ENCODE measurements at regions not wholly inside any gene's neighbourhood (a gene's known extent, or its start where the extent isn't known, plus 50 kb on each side); places are given as distances from the start of the nearest gene placed in this dataset.

GRCh38 chr15:77709135-77709886, 76.6 kb upstream of the LINGO1 start:
- no peaks in the 10 kb centered on the region for H3K36me3 ChIP-seq (ENCODE audit: control insufficient read depth, insufficient read depth, low read length)
- no peaks in the 10 kb centered on the region for H3K9me3 ChIP-seq (ENCODE audit: control insufficient read depth, insufficient read depth, low read depth, low read length)
- H3K4me3 ChIP-seq (replicated peaks in 1 of 4; ENCODE audit: control extremely low read depth in 1 of 4, insufficient read depth in 1 of 4, low read depth in 3 of 4, low read length in 4 of 4), result no peak overlapping the region
- no peak overlapping the region for H3K9ac ChIP-seq (ENCODE audit: insufficient read depth, low read length)
- no peaks in the 10 kb centered on the region for H3K79me2 ChIP-seq (ENCODE audit: control insufficient read depth, insufficient read depth, low read length)
- no peak overlapping the region for H3K27ac ChIP-seq (ENCODE audit: insufficient read depth, low read length)
- H3K4me1 ChIP-seq (ENCODE audit: control insufficient read depth, extremely low read depth, insufficient read depth, low read length), result no peaks in the 10 kb centered on the region
- H2AFZ ChIP-seq (ENCODE audit: low read length), result no peak overlapping the region
- H3K4me2 ChIP-seq (ENCODE audit: extremely low read depth, insufficient read depth, low read length), result no peak overlapping the region
- no peaks in the 10 kb centered on the region for H4K20me1 ChIP-seq (ENCODE audit: control insufficient read depth, extremely low read depth, insufficient read depth, low read length)
- H3K27me3 ChIP-seq (ENCODE audit: control insufficient read depth, insufficient read depth, low read length), result no peaks in the 10 kb centered on the region
- TF ChIP-seq CTCF (conservative IDR thresholded peaks at IDR 0.05 in 1 of 2, IDR thresholded peaks at IDR 0.05 in 1 of 2; ENCODE audit: low read depth in 1 of 2, low read length in 2 of 2) (no peak), EZH2 (IDR thresholded peaks at IDR 0.05; ENCODE audit: low read length, missing control alignments) (no peak)
- DNase-seq (ENCODE audit: low read depth in 2 of 2), result no peak

GRCh38 chr15:77706482-77707244, 74.0 kb upstream of the LINGO1 start:
- H3K4me3 ChIP-seq (replicated peaks in 1 of 4; ENCODE audit: control extremely low read depth in 1 of 4, insufficient read depth in 1 of 4, low read depth in 3 of 4, low read length in 4 of 4), result no peak overlapping the region
- H3K9me3 ChIP-seq (ENCODE audit: control insufficient read depth, insufficient read depth, low read depth, low read length), result no peaks in the 10 kb centered on the region
- H2AFZ ChIP-seq (ENCODE audit: low read length), result no peak overlapping the region
- no peaks in the 10 kb centered on the region for H3K4me1 ChIP-seq (ENCODE audit: control insufficient read depth, extremely low read depth, insufficient read depth, low read length)
- H3K4me2 ChIP-seq (ENCODE audit: extremely low read depth, insufficient read depth, low read length), result no peak overlapping the region
- TF ChIP-seq CTCF (conservative IDR thresholded peaks at IDR 0.05 in 1 of 2, IDR thresholded peaks at IDR 0.05 in 1 of 2; ENCODE audit: low read depth in 1 of 2, low read length in 2 of 2), result no peak
- no peak for TF ChIP-seq EZH2 (IDR thresholded peaks at IDR 0.05; ENCODE audit: low read length, missing control alignments)
- no peak overlapping the region for H3K27ac ChIP-seq (ENCODE audit: insufficient read depth, low read length)
- H3K9ac ChIP-seq (ENCODE audit: insufficient read depth, low read length), result no peak overlapping the region
- H3K27me3 ChIP-seq (ENCODE audit: control insufficient read depth, insufficient read depth, low read length), result no peaks in the 10 kb centered on the region
- no peaks in the 10 kb centered on the region for H4K20me1 ChIP-seq (ENCODE audit: control insufficient read depth, extremely low read depth, insufficient read depth, low read length)
- no peak for DNase-seq (ENCODE audit: low read depth in 2 of 2)
- no peaks in the 10 kb centered on the region for H3K36me3 ChIP-seq (ENCODE audit: control insufficient read depth, insufficient read depth, low read length)
- H3K79me2 ChIP-seq (ENCODE audit: control insufficient read depth, insufficient read depth, low read length), result no peaks in the 10 kb centered on the region

GRCh38 chr15:77702211-77702957, 69.7 kb upstream of the LINGO1 start:
- Histone ChIP-seq H3K27me3 (ENCODE audit: control insufficient read depth, insufficient read depth, low read length) (no peaks in the 10 kb centered on the region), H3K27ac (ENCODE audit: insufficient read depth, low read length) (no peak overlapping the region), H3K36me3 (ENCODE audit: control insufficient read depth, insufficient read depth, low read length) (no peaks in the 10 kb centered on the region), H3K79me2 (ENCODE audit: control insufficient read depth, insufficient read depth, low read length) (no peaks in the 10 kb centered on the region), H3K9me3 (ENCODE audit: control insufficient read depth, insufficient read depth, low read depth, low read length) (no peaks in the 10 kb centered on the region), H4K20me1 (ENCODE audit: control insufficient read depth, extremely low read depth, insufficient read depth, low read length) (no peaks in the 10 kb centered on the region), H3K4me2 (ENCODE audit: extremely low read depth, insufficient read depth, low read length) (no peak overlapping the region), H3K9ac (ENCODE audit: insufficient read depth, low read length) (no peak overlapping the region), H2AFZ (ENCODE audit: low read length) (no peak overlapping the region), H3K4me3 (replicated peaks in 1 of 4; ENCODE audit: control extremely low read depth in 1 of 4, insufficient read depth in 1 of 4, low read depth in 3 of 4, low read length in 4 of 4) (no peak overlapping the region), H3K4me1 (ENCODE audit: control insufficient read depth, extremely low read depth, insufficient read depth, low read length) (no peaks in the 10 kb centered on the region)
- DNase-seq (ENCODE audit: low read depth in 2 of 2), result peak; percentile 2 to 28
- TF ChIP-seq CTCF (conservative IDR thresholded peaks at IDR 0.05 in 1 of 2, IDR thresholded peaks at IDR 0.05 in 1 of 2; ENCODE audit: low read depth in 1 of 2, low read length in 2 of 2), result no peak
- TF ChIP-seq EZH2 (IDR thresholded peaks at IDR 0.05; ENCODE audit: low read length, missing control alignments), result no peak
